AG09309 (cell line): ENCODE measurements at regions not wholly inside any gene's neighbourhood (a gene's known extent, or its start where the extent isn't known, plus 50 kb on each side); places are given as distances from the start of the nearest gene placed in this dataset.

Source experiments
- DNase-seq: peaks from one replicate; pipeline ENCODE4 v3.0.0-alpha.2; 2010; ENCODE audit warnings: low read depth
- H3K4me3 ChIP-seq: 2 replicates; pipeline ENCODE4 v1.5.1; 2011; ENCODE audit warnings: mild to moderate bottlenecking, low read depth, low read length, moderate library complexity; ENCODE audit not compliant: control insufficient read depth
- CTCF ChIP-seq: IDR thresholded peaks from 2 replicates; pipeline ENCODE4 v1.5.1; 2011; ENCODE audit warnings: mild to moderate bottlenecking, low read depth, low read length, inconsistent platforms; ENCODE audit not compliant: insufficient read depth, control insufficient read depth; ENCODE audit errors: missing control alignments

DNA sequence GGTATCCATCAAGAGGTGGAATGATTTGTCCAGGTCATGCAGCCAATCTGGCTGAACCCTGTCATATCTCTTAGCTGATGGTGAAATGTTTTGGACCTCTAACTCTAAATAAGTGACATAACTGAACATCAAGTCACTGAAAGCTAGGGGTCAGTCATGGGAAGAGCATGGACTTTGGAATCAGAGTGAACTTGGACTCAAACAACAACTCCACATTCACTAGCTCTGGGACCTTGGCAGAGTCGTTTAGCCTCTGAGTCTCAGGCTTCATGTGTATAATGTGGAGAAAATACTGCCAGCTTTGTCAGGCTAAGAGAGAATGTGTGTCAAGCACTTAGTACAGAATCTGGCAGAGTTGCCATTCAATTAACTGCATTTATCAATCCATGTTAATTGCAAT lies 557.8 kb upstream of the CFAP20DC start:
- TF ChIP-seq CTCF: peak; percentile 5
- DNase-seq: no peak
- no peak overlapping the region for H3K4me3 ChIP-seq

DNA sequence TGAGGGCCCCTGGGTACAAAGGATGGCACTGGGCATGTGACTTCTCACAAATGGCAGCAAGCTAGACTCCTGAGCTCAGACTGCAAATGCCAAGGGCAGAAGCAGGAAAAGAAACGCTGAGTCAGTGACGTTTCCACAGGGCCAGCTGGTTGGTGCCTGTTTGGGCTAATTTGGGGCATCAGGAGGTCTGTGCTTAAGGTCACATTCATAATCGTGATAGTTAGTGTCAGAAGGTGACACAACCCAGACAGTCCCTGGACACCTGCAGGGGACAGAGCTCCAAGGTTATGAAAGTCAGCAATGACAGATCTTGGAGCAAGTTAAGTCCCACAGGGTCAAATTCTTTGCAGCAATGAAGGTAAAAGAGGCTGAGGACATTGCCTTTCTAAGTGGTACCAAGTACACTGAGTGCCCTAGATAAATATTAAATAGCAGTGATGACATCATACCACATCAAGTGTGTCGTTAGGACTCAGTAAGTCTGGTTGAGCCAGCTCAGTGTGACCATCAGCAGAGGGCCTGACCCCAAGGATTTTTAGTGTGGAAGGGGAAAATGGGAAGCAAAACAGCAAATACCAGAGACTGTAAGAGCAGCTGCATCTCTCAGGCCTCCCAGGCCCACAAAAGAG lies 556.9 kb upstream of the CFAP20DC start:
- no peak for TF ChIP-seq CTCF
- H3K4me3 ChIP-seq: no peak overlapping the region
- no peak for DNase-seq

DNA sequence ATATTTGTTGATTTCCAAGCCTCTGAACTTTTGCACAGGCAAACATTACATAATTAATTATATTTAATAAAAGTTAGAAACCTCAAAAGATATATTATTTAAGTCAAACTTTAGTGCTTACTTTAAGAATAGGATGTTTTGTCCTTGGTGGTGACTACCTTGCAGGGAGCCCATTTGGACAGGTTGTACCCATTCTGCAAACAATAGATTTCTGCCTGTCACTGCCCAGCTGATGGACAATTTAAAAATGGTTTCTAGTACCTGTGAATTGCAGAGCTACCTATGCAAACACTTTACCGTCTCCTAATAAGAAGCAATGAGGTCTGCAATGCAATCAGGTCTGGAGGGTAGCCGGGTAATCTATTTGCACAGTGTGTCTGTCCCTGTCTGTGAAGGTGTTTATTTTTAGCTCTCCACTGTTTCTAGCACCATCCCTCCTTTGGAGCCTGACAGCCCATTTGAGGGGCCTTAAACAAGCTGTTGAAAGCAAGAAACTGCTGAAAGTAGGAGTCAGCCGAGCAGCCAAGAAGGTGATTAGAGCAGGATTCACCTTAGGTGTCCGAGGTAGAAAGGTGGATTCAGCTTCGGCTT lies 556.2 kb upstream of the CFAP20DC start:
- no peak for DNase-seq

DNA sequence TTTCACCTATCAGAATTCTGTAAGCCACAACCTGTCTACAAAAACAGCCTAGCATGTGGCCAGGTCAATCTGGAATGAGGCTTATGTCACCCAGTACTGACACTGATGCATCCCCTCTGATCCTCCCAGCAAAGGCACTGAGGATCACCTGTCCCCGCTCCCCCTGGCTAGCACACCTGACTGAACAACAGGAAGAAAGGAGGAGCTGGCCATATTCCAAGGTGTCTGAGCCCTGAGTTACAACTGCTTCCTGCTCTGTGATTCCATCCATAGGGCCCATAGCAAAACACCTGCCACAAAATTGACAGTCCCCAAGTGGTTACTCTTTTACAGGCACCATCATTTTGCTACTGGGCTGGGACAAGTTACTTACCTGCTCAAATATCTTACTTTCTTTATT lies 555.5 kb upstream of the CFAP20DC start:
- no peak for DNase-seq
- no peak overlapping the region for H3K4me3 ChIP-seq
- no peak for TF ChIP-seq CTCF

More for the DNA sequence above, 556.2 kb upstream of the CFAP20DC start:
- TF ChIP-seq CTCF: no peak
- H3K4me3 ChIP-seq: no peak overlapping the region

DNA sequence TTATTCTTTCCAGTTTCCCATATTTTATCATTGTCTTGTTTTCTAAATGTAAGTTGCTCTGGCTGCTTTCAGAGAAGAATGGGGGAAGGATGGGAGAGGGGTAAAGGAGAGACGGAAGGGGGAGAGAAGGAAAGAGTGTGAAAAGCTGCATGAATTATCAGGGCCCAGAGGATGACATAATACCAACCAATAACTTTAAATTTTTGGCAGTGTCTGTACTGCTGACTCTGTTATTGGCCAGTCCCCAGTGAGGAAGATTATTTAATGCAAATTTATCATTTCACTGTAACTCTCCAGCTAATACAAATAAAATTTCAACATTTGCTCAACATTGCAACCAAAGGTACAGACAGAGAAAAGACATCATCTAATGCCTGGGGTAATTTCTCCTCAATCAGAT lies 551.7 kb upstream of the CFAP20DC start:
- H3K4me3 ChIP-seq: no peak overlapping the region
- DNase-seq: no peak
- TF ChIP-seq CTCF: no peak

- H3K4me3 ChIP-seq: no peak overlapping the region
- no peak for DNase-seq
- TF ChIP-seq CTCF: no peak
Observed at GRCh38 chr3:59600631-59601030, 550.8 kb upstream of the CFAP20DC start.
